RPMI7951 (cell line): ENCODE measurements at regions not wholly inside any gene's neighbourhood (a gene's known extent, or its start where the extent isn't known, plus 50 kb on each side); places are given as distances from the start of the nearest gene placed in this dataset.

Experiments used
- DNase-seq: peaks from one replicate; pipeline ENCODE4 v3.0.0-alpha.2; 2012; ENCODE audit warnings: low read depth

- no peak for DNase-seq
Observed at GRCh38 chr21:19648391-19648790, 1244.8 kb upstream of the TMPRSS15 start.

- DNase-seq, result no peak
Observed at GRCh38 chr21:19683492-19683891, 1279.9 kb upstream of the TMPRSS15 start.

- no peak for DNase-seq
Observed at GRCh38 chr21:19684328-19684727, 1280.7 kb upstream of the TMPRSS15 start.

GRCh38 chr21:19692231-19692630 is 1288.6 kb upstream of the TMPRSS15 start:
- DNase-seq, result no peak

DNA sequence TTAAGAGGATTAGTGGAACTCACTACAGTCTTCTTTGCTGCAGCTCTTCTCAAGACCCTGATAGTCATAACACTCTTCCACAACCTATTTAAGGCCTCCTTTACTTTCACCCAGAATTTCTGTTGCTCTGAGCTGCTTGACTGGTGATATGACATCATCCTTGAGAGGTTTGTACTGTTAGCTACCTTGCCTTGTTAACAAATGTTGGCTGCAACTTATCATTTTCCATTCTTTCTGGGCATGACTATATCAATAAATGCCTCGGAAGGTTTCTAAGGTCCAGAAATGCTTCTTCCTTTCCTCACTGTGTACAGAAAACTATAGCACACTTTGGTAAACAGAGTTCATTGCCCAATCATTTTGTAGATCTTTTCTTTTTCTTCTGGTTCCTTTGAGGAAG is 1292.2 kb upstream of the TMPRSS15 start:
- no peak for DNase-seq

- no peak for DNase-seq
Observed at GRCh38 chr21:19700476-19700875, 1296.9 kb upstream of the TMPRSS15 start.

GRCh38 chr21:19702726-19703125 is 1295.5 kb upstream of the NCAM2 start:
- DNase-seq, result no peak

DNA sequence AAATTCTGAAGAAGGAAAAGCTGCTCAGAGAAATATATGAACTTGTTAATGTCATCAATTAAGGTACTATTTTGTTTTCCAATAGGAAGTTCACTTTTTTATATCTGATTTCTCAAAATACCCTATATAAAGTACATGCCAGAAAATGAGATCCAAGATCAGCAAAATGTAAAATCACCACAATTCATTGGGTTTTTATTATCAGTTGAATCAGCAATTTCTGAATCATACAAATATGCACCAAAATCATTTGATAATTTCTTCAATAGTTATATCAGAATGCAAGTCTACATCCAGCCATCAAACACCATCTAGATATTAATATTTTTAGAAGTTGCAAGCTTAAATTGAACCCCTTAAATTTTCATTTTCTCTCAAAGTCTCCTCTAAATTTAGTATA is 1293.4 kb upstream of the NCAM2 start:
- no peak for DNase-seq

DNA sequence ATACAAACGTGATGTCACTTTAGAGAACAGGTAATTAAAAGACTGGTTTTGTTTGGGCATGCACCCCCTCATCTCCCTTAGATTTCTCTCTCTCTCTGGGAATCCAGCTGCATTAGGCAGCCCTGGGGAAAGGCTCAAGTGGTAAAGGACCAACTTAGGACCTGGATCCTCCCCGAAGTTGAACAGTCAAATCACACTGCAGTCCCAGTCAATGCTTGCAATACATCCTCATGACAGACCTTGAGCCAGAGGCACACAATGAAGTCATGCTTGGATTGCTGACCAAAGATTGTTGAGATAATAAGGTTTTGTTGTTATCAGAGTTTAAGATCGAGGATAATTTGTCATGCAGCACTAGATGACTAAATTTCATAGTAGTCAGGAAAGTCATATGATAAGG is 1285.8 kb upstream of the NCAM2 start:
- DNase-seq, result no peak

DNA sequence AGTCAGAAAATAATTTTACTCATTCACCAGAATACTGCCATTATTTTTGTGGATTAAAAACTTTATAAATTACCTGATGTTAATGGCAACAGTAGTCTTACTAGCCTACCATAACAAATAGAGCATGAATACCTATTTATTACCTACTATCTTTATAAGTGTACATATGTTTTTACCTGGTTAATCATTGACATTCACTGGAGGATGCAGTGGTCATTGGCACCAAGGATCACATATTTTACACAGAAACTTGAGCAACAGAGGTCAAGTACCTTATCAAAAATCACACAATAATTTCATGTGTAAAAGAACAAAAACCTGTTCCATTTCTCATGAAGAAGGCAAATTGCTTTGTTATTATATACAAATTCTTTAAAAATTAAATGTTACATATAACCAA is 1284.9 kb upstream of the NCAM2 start:
- DNase-seq, result no peak

DNA sequence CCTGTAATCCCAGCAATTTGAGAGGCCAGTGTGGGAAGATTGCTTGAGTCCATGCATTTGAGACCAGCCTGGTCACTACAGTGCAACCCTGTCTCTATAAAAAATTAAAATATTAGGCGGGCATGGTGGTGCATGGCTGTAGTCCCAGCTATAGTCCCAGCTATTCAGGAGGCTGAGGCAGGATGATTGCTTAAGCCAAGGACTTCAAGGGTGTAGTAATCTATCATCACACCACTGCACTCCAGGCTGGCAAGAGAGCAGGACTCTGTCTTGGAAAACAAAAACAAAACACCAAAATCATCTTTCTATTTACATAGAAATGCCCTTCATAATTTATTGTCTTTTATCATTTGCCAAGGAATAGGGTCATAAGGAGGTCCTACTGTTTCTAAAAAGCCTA is 1274.1 kb upstream of the NCAM2 start:
- no peak for DNase-seq

- DNase-seq, result no peak
Observed at GRCh38 chr21:19731251-19731650, 1267.0 kb upstream of the NCAM2 start.

DNA sequence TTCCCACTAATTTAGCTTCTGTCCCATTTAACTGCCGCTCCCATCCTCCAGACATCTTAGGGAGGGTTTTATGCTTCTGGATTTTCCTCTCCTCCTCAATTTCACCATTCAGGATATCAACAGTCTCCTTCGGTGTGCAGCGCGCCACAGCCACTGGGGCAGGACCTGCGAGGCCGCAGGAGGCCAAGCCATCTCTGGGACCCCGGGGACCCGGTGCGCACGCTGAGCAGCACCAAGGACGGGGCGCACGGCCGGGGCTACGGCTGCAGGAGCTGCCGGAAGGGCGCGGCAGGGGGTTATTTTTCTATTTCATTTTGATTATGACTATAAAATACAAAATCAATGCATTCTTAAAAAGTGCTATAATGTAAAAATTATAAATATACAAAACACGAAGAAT is 1238.4 kb upstream of the NCAM2 start:
- no peak for DNase-seq

DNA sequence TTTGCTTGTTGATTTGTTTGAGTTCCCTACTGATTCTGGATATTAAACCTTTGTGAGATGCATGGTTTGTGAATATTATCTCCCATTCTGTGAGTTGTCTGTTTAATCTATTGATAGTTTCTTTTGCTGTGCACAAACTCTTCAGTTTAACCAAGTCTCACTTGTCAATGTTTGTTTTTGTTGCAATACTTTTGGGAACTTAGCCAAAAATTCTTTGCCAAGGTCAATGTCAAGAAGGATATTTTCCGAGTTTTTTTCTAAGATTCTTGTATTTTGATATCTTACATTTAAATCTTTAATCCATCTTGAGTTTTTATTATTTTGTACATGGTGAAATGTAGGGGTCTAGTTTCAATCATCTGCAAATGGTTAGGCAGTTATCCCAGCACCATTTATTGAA is 1230.7 kb upstream of the NCAM2 start:
- DNase-seq, result no peak

DNA sequence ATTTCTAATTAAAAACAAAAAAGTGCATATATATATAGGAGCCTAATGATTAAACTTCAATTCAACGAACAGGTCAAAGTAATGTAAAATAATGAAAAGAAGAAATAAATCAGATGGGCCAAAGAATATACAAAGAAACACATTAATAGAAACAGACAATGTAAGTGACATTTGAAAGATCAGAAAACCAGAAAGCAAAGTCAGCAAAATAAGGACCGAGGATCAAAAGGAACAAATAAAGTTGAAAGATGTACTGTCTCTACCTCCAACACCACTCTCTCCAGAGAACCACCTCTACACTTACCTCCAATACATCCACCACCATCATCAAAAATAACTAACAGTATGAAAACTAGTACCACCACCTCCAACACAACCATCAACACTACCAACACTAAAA is 1226.3 kb upstream of the NCAM2 start:
- no peak for DNase-seq

DNA sequence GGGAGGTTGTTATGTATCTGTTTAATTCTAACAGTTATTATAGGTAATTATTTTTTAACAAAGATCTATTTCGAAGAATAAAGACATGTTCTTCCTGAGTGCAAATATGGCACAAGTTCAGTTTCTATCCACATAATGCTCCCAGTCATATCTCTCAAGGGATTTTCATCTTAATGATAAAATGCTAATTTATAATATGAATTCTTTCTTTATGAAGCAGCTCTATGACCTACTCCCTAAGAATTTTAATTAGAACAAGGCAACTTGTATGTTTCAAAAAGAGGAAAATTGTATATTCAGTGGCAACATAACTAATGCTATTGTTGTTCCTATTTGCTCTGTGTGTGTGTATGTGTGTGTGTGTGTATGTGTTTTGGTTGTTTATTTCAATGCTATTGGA is 1222.1 kb upstream of the NCAM2 start:
- DNase-seq, result peak; percentile 1

DNA sequence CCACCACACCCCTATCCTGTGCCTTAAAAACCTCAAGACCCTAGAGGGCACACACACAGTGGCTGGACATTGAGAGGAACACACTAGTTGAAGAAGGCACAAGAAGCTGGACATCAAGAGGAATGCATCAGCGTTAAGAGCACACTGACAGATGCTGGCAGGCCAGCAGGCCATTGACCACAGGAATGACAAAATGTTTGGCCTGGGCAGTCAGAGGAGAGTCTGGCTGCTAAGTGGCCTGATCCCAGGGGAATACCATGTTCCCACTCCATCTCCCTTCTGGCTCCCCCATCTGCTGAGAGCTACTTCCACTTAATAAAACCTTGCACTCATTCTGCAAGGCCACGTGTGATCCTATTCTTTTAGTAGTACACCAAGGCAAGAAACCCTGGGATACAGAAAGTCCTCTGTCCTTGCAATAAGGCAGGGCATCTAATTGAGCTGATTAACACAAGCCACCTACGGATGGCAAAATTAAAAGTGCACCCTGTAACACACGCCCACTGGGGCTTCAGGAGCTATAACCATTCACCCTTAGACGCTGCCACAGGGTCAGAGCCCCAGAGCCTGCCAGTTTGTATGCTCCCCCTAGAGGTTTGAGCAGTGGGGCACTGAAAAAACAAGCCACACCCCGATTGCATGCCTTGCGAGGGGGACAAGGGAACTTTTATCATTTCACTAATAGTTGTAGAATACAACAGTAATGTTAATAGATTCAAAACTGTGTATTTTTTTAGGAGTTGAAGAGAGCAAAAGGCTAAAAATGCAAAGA is 1216.1 kb upstream of the NCAM2 start:
- DNase-seq, result no peak

DNA sequence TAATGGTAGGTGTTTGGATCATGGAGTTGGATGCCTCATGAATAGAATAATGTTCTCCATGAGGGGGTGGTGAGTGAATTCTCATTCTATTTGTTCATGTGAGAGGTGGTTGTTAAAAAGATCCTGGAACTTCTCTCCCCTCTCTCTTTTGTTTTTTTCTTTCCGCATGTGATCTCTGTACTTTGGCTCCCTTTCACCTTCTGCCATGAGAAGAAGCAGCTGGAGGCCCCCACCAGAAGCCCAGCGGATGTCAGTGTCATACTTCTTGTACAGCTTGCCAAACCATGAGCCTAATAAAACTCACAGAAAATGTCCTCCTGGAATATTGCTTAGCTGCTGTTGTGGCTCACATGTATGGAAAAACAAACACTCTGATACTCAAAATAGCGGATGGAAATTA is 1212.3 kb upstream of the NCAM2 start:
- no peak for DNase-seq

- no peak for DNase-seq
Observed at GRCh38 chr21:19792004-19792403, 1206.2 kb upstream of the NCAM2 start.

- no peak for DNase-seq
Observed at GRCh38 chr21:19807201-19807600, 1191.0 kb upstream of the NCAM2 start.

GRCh38 chr21:19810779-19811178 is 1187.4 kb upstream of the NCAM2 start:
- no peak for DNase-seq

GRCh38 chr21:19830446-19830845 is 1167.8 kb upstream of the NCAM2 start:
- DNase-seq, result no peak

GRCh38 chr21:19832551-19832950 is 1165.7 kb upstream of the NCAM2 start:
- DNase-seq, result no peak

DNA sequence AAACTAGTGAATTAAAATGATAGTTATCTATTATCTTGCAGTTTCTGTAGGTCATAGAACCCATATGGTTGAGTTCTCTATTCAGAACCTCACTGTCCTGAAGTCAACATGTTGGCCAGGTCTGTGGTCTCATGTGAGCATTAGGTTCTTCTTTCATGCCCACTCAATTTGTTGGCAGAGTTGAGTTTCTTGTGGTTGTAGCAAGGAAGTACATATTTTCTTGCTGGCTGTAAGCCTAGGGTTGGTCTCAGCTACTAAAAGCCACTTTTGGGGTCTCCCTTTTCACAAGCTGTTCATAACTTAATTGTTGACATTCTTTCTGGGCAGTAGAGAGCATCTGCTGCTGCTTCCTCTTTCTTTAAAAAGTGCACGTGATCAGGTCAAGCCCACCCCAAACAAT is 1165.1 kb upstream of the NCAM2 start:
- no peak for DNase-seq
